ENCODE measurements at regions not wholly inside any gene's neighbourhood (a gene's known extent, or its start where the extent isn't known, plus 50 kb on each side); places are given as distances from the start of the nearest gene placed in this dataset.

DNA sequence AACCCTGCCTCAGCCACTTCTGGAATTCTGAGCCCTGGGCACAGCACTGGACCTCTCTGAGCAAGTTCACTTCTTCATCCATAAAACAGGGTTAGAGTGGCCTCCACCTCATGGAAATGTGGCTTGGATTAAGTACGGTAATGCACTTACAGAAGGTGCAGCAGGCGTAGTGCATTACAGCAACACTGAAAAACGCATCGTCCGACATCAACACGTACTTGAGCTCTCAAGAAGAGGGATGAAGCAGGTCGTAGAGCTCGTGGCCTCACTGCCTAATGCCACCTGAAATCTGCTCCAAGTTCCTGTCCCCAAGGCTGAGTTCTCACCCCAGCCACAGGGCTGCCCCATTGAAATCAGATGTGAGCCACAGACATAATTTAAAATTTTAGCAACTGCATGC lies 650.1 kb downstream of the NPHP4 start:
- in situ Hi-C loops (cut with HindIII; ENCODE audit: low pct_unique_long_range_greater_than_20kb, low sequenced_read_pairs), result no loop called here
- DNase-seq (ENCODE audit: low read depth, low spot score), result no peak

GRCh38 chr1:5341471-5341870 lies 650.8 kb downstream of the NPHP4 start:
- in situ Hi-C loops (cut with HindIII; ENCODE audit: low pct_unique_long_range_greater_than_20kb, low sequenced_read_pairs), result no loop called here
- DNase-seq (ENCODE audit: low read depth, low spot score), result no peak

GRCh38 chr1:5340560-5341130 lies 651.6 kb downstream of the NPHP4 start:
- in situ Hi-C loops (cut with HindIII; ENCODE audit: low pct_unique_long_range_greater_than_20kb, low sequenced_read_pairs), result no loop called here
- no peak for DNase-seq (ENCODE audit: low read depth, low spot score)

DNA sequence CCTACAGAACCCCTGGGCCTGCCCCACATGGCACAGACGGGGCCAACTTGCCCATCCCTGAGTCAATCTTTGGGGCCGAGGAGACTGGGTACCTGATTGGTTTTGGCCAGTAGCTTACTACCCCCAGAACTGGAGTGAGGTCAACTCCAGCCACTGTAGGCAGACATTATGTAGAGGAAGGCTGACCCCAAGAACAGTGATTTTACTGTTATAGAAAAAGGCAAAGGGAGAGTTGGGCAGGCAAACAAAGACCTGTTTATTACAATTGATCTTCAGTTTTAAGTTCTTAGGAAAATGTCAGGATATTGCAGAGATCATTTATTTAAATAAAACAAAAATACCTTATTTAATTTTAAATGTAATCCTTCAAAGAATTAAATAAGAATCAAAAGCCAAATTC lies 653.8 kb downstream of the NPHP4 start:
- no peak for DNase-seq (ENCODE audit: low read depth, low spot score)

GRCh38 chr1:5333291-5333690 lies 658.9 kb downstream of the NPHP4 start:
- in situ Hi-C loops (cut with HindIII; ENCODE audit: low pct_unique_long_range_greater_than_20kb, low sequenced_read_pairs), result no loop called here

More for the DNA sequence above, 653.8 kb downstream of the NPHP4 start:
- in situ Hi-C loops (cut with HindIII; ENCODE audit: low pct_unique_long_range_greater_than_20kb, low sequenced_read_pairs), result no loop called here

DNA sequence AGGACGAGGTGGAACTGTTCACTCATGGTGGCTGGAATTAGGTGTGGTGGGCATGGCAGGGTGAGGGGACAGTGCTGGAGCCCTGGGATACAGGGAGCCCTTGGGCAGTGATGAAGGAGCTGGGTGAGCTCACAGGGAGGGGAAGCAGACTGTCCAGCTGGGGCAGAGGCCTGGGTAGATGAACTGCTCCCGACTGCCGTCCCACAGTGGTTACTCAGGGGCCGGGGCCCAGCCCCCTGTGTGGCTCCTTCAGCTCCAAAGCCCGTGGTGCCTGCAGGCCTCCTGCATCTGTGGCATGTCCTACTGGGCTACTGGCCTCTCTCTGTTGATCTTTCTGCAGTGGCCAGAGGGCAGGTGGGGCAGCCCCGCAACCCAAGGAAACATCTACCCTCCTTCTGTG lies 661.1 kb downstream of the NPHP4 start:
- in situ Hi-C loops (cut with HindIII; ENCODE audit: low pct_unique_long_range_greater_than_20kb, low sequenced_read_pairs), result no loop called here
- DNase-seq (ENCODE audit: low read depth, low spot score), result no peak

More at GRCh38 chr1:5333291-5333690, 658.9 kb downstream of the NPHP4 start:
- DNase-seq (ENCODE audit: low read depth, low spot score), result no peak

GRCh38 chr1:5329068-5329739 lies 663.0 kb downstream of the NPHP4 start:
- DNase-seq (ENCODE audit: low read depth, low spot score), result no peak
- in situ Hi-C loops (cut with HindIII; ENCODE audit: low pct_unique_long_range_greater_than_20kb, low sequenced_read_pairs), result no loop called here

DNA sequence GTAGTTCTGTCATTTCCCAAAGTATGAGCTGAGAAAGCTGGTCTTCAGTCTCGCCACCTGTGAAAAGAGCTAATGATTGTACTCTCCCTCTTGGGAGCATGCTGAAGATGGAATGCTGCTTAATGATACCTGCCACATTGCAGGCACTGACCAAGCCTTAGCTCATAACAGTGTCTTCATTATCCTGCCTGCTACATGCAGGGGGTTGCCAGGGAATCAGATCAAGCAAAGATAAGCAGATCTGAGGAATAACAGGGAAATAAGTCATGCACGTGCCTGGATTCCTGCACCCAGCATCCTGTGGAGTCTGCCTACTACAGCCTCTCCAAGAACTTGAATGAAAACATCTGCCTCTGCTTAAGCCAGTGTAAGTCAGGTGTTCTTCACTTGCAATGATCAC lies 667.3 kb downstream of the NPHP4 start:
- DNase-seq (ENCODE audit: low read depth, low spot score), result no peak
- in situ Hi-C loops (cut with HindIII; ENCODE audit: low pct_unique_long_range_greater_than_20kb, low sequenced_read_pairs), result no loop called here

DNA sequence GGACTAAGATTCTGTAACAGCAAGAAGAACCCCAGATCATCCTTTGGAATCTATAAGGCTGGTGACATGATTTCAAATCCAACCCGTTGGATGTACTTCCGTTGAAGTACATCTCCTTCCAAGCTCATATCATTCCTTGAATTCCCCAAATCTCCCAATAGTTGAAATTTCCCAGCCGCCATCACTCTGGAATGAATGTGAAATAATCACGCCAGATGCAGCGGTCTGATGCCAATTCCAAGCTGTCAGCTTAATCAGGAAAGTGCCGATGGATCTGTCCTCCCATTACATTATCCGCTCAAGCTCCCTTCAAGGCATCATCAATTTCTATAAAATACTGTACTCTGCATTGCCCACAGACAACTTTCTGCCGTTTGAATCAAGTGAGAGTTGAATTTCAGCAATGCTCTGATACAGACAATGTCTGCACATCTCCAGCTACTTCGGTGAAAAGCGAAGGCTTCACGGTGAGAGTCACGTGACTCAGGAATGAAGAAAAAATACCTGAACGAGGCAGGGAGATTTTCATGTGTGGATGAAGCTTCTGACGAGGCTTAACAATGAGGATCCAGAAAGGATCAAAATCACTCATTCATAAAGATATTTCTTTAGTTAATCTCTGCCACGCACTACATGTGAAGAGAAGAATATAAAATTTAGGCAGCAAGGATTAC lies 663.9 kb downstream of the AJAP1 start:
- in situ Hi-C loops (cut with HindIII; ENCODE audit: low pct_unique_long_range_greater_than_20kb, low sequenced_read_pairs), result no loop called here

GRCh38 chr1:5317391-5317790 lies 663.0 kb downstream of the AJAP1 start:
- in situ Hi-C loops (cut with HindIII; ENCODE audit: low pct_unique_long_range_greater_than_20kb, low sequenced_read_pairs), result no loop called here
- no peak for DNase-seq (ENCODE audit: low read depth, low spot score)

More for the DNA sequence above, 663.9 kb downstream of the AJAP1 start:
- no peak for DNase-seq (ENCODE audit: low read depth, low spot score)

GRCh38 chr1:5312862-5313261 lies 658.5 kb downstream of the AJAP1 start:
- in situ Hi-C loops (cut with HindIII; ENCODE audit: low pct_unique_long_range_greater_than_20kb, low sequenced_read_pairs), result no loop called here
- no peak for DNase-seq (ENCODE audit: low read depth, low spot score)

- in situ Hi-C loops (cut with HindIII; ENCODE audit: low pct_unique_long_range_greater_than_20kb, low sequenced_read_pairs), result no loop called here
- DNase-seq (ENCODE audit: low read depth, low spot score), result no peak
Measured at GRCh38 chr1:5312293-5312674, 657.9 kb downstream of the AJAP1 start.

DNA sequence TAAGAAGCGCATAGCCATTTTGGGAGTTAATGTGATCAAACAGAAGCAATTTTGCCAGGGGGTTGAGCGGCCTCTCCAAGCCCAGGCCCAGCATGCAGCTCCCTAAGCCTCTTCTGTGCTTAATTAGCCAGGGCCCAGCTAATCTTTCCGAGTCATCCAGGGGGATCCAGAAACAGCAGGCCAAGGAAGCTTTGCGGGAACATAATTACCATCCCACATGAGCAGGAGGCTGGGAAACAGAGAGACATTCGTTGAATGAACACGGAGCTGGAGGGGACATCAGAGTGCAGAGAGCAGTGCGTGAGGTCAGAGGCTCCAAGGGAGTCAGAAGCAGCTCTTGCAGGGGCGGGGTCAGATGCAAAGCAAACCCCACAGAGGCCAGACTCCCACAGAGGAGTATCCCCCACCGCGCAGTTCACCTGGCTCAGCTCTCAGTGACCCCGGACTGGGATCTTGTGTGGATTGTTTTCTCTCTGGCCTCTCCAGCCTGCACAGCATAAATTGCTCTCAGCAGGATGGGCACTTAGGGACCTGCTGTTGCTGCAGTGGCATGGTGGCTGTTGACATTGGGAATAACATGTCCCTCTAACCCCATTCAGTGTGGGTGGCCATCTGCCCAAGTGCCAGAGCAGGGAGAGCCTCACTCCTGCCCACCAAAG lies 657.4 kb downstream of the AJAP1 start:
- in situ Hi-C loops (cut with HindIII; ENCODE audit: low pct_unique_long_range_greater_than_20kb, low sequenced_read_pairs), result no loop called here

GRCh38 chr1:5311147-5311546 lies 656.7 kb downstream of the AJAP1 start:
- DNase-seq (ENCODE audit: low read depth, low spot score), result no peak
- in situ Hi-C loops (cut with HindIII; ENCODE audit: low pct_unique_long_range_greater_than_20kb, low sequenced_read_pairs), result no loop called here

More for the DNA sequence above, 657.4 kb downstream of the AJAP1 start:
- DNase-seq (ENCODE audit: low read depth, low spot score), result no peak

- in situ Hi-C loops (cut with HindIII; ENCODE audit: low pct_unique_long_range_greater_than_20kb, low sequenced_read_pairs), result no loop called here
- no peak for DNase-seq (ENCODE audit: low read depth, low spot score)
Measured at GRCh38 chr1:5308249-5308648, 653.8 kb downstream of the AJAP1 start.

DNA sequence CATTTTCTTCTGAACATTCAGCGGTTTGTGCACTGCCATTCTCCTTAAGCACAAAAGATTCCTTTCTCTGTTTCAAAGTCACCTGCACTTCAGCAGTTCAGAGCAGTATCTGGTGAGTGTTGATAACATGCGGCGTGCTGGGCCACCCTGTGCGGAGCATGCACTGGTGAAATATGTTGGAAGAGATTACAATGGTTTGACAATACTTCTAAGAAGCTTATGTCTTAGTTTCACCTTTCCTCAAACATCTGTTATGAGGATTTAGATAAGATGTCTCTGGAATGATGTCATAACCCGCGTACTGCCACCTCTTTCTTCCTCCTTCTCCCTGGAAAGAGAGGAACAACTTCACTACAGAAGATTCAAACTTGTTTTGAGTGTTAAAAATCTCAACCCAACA lies 650.3 kb downstream of the AJAP1 start:
- DNase-seq (ENCODE audit: low read depth, low spot score), result no peak
- in situ Hi-C loops (cut with HindIII; ENCODE audit: low pct_unique_long_range_greater_than_20kb, low sequenced_read_pairs), result no loop called here

GRCh38 chr1:5298376-5298775 lies 644.0 kb downstream of the AJAP1 start:
- in situ Hi-C loops (cut with HindIII; ENCODE audit: low pct_unique_long_range_greater_than_20kb, low sequenced_read_pairs), result no loop called here
- DNase-seq (ENCODE audit: low read depth, low spot score), result no peak

DNA sequence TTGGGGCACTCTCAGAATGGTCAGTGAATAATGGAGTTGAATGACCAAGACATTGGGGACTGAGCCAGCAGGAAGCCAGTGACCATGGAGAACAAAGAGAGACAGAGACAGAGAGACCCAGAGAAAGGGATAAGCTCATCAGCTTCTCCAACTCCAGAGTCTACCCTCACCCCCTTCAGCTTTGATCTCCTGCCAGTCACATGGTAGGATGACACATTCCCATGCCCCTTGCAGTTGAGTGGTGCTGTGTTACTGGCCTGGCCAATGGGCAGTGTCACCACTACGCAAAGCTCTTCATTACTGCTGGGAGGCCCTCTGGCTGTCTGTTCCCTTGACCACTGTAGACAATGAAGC lies 643.5 kb downstream of the AJAP1 start:
- in situ Hi-C loops (cut with HindIII; ENCODE audit: low pct_unique_long_range_greater_than_20kb, low sequenced_read_pairs), result no loop called here
- no peak for DNase-seq (ENCODE audit: low read depth, low spot score)
